ENCODE measurements at regions not wholly inside any gene's neighbourhood (a gene's known extent, or its start where the extent isn't known, plus 50 kb on each side); places are given as distances from the start of the nearest gene placed in this dataset.

- no peak for TF ChIP-seq POLR2A (IDR thresholded peaks at IDR 0.05)
- TF ChIP-seq, protein P1, sequence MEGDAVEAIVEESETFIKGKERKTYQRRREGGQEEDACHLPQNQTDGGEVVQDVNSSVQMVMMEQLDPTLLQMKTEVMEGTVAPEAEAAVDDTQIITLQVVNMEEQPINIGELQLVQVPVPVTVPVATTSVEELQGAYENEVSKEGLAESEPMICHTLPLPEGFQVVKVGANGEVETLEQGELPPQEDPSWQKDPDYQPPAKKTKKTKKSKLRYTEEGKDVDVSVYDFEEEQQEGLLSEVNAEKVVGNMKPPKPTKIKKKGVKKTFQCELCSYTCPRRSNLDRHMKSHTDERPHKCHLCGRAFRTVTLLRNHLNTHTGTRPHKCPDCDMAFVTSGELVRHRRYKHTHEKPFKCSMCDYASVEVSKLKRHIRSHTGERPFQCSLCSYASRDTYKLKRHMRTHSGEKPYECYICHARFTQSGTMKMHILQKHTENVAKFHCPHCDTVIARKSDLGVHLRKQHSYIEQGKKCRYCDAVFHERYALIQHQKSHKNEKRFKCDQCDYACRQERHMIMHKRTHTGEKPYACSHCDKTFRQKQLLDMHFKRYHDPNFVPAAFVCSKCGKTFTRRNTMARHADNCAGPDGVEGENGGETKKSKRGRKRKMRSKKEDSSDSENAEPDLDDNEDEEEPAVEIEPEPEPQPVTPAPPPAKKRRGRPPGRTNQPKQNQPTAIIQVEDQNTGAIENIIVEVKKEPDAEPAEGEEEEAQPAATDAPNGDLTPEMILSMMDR (IDR thresholded peaks at IDR 0.05): no peak
- no peak for TF ChIP-seq POLR2AphosphoS5 (IDR thresholded peaks at IDR 0.05)
- no peak for TF ChIP-seq EP300 (IDR thresholded peaks at IDR 0.05; ENCODE audit: low read depth)
Observed at GRCh38 chr15:81560405-81560804, 186.4 kb upstream of the TMC3 start.

All from transverse colon (tissue), 4 donors.